ENCODE measurements at regions not wholly inside any gene's neighbourhood (a gene's known extent, or its start where the extent isn't known, plus 50 kb on each side); places are given as distances from the start of the nearest gene placed in this dataset.

- Histone ChIP-seq H3K27me3 (no peaks in the 10 kb centered on the region), H3K27ac (no peak overlapping the region), H3K4me3 (replicated peaks in 1 of 3) (no peak overlapping the region), H3K9me3 (no peaks in the 10 kb centered on the region), H3K36me3 (no peaks in the 10 kb centered on the region), H3K4me1 (no peaks in the 10 kb centered on the region)
- intact Hi-C loops (cut with DNase I) = loop anchor here (5.0 kb wide), 2 partner anchors 123 to 273 kb away; no protein-coding TSS in a partner anchor
- no peak for DNase-seq
- no peak for TF ChIP-seq CTCF (IDR thresholded peaks at IDR 0.05)
- TF ChIP-seq POLR2A (IDR thresholded peaks at IDR 0.05) = no peak
- WGBS, 2 donors = 71 to 80% methylated on average over 17 to 22 of the region's 22 CpGs
Observed at GRCh38 chr19:13599681-13600080, 93.4 kb upstream of the CACNA1A start.

- Histone ChIP-seq H3K9me3 (no peaks in the 10 kb centered on the region), H3K4me1 (no peaks in the 10 kb centered on the region), H3K4me3 (replicated peaks in 1 of 3) (no peak overlapping the region), H3K36me3 (no peaks in the 10 kb centered on the region), H3K27me3 (no peaks in the 10 kb centered on the region), H3K27ac (no peak overlapping the region)
- TF ChIP-seq POLR2A (IDR thresholded peaks at IDR 0.05) (no peak), CTCF (IDR thresholded peaks at IDR 0.05) (no peak)
- DNase-seq = no peak
- intact Hi-C loops (cut with DNase I) = loop anchor here (5.0 kb wide), 1 partner anchor 124 kb away; no protein-coding TSS in a partner anchor
Observed at GRCh38 chr19:13598098-13598497, 91.8 kb upstream of the CACNA1A start.

GRCh38 chr19:13597640-13598039 lies 91.4 kb upstream of the CACNA1A start:
- H3K4me3 ChIP-seq (replicated peaks in 1 of 3) = no peak overlapping the region
- intact Hi-C loops (cut with DNase I) = loop anchor here (5.0 kb wide), 1 partner anchor 125 kb away; no protein-coding TSS in a partner anchor
- WGBS, 2 donors = 2 to 3% methylated on average over 3 of the region's 3 CpGs
- peak; percentile 29 to 33 for DNase-seq
- H3K27ac ChIP-seq = no peak overlapping the region
- H3K36me3 ChIP-seq = no peaks in the 10 kb centered on the region
- no peaks in the 10 kb centered on the region for H3K27me3 ChIP-seq
- H3K4me1 ChIP-seq = no peaks in the 10 kb centered on the region
- no peaks in the 10 kb centered on the region for H3K9me3 ChIP-seq
- TF ChIP-seq CTCF (IDR thresholded peaks at IDR 0.05) (peak in 4 of 6 experiments; percentile 46 to 69 (median 64)), POLR2A (IDR thresholded peaks at IDR 0.05) (no peak)

- Histone ChIP-seq H3K27ac (no peak overlapping the region), H3K27me3 (no peaks in the 10 kb centered on the region), H3K4me1 (no peaks in the 10 kb centered on the region), H3K36me3 (no peaks in the 10 kb centered on the region), H3K9me3 (no peaks in the 10 kb centered on the region), H3K4me3 (replicated peaks in 1 of 3) (no peak overlapping the region)
- 26 to 28% methylated on average over 22 to 29 of the region's 29 CpGs for WGBS, 2 donors
- peak; percentile 58 to 63 for DNase-seq
- intact Hi-C loops (cut with DNase I) = loop anchor here (5.0 kb wide), 1 partner anchor 312 kb away; no protein-coding TSS in a partner anchor
- TF ChIP-seq CTCF (IDR thresholded peaks at IDR 0.05) (peak; percentile 64 to 98 (median 80)), POLR2A (IDR thresholded peaks at IDR 0.05) (no peak)
Observed at GRCh38 chr19:13588957-13589833, 82.9 kb upstream of the CACNA1A start.

GRCh38 chr19:13585512-13585911 lies 79.2 kb upstream of the CACNA1A start:
- no peak overlapping the region for H3K27ac ChIP-seq
- DNase-seq = no peak
- no peak overlapping the region for H3K4me3 ChIP-seq (replicated peaks in 1 of 3)
- no peaks in the 10 kb centered on the region for H3K27me3 ChIP-seq
- no peaks in the 10 kb centered on the region for H3K4me1 ChIP-seq
- 71 to 73% methylated on average over 3 of the region's 3 CpGs for WGBS, 2 donors
- no peak for TF ChIP-seq POLR2A (IDR thresholded peaks at IDR 0.05)
- no peak for TF ChIP-seq CTCF (IDR thresholded peaks at IDR 0.05)
- intact Hi-C loops (cut with DNase I) = loop anchor here (5.0 kb wide), 1 partner anchor 308 kb away; no protein-coding TSS in a partner anchor
- no peaks in the 10 kb centered on the region for H3K9me3 ChIP-seq
- H3K36me3 ChIP-seq = no peaks in the 10 kb centered on the region

Data from thyroid gland (tissue), 4 donors.